SJCRH30 (cell line): ENCODE measurements at regions not wholly inside any gene's neighbourhood (a gene's known extent, or its start where the extent isn't known, plus 50 kb on each side); places are given as distances from the start of the nearest gene placed in this dataset.

ENCODE experiments used
- DNase-seq, 2 experiments: peaks; one replicate each; pipeline ENCODE4 v3.0.0-alpha.2; 2015 to 2020
- H3K27ac ChIP-seq: fragments of 250-450 bp; sonication (Bioruptor Pico); 2 replicates; pipeline ENCODE4 v1.5.1; 2020; ENCODE audit warnings: mild to moderate bottlenecking, moderate library complexity
- H3K27me3 ChIP-seq: fragments of 250-450 bp; sonication (Bioruptor Pico); 2 replicates; pipeline ENCODE4 v1.5.1; 2020; ENCODE audit warnings: mild to moderate bottlenecking, moderate library complexity
- H3K36me3 ChIP-seq: fragments of 250-450 bp; sonication (Bioruptor Pico); 2 replicates; pipeline ENCODE4 v1.5.1; 2020; ENCODE audit warnings: mild to moderate bottlenecking, moderate library complexity
- H3K4me1 ChIP-seq: fragments of 250-450 bp; sonication (Bioruptor Pico); 2 replicates; pipeline ENCODE4 v1.5.1; 2020; ENCODE audit warnings: mild to moderate bottlenecking, moderate library complexity
- H3K4me3 ChIP-seq: fragments of 250-450 bp; sonication (Bioruptor Pico); 2 replicates; pipeline ENCODE4 v1.5.1; 2020; ENCODE audit warnings: mild to moderate bottlenecking, moderate library complexity
- H3K9me3 ChIP-seq: fragments of 250-450 bp; sonication (Bioruptor Pico); replicated peaks from 2 replicates; pipeline ENCODE4 v1.5.1; 2020; ENCODE audit warnings: mild to moderate bottlenecking, moderate library complexity

DNA sequence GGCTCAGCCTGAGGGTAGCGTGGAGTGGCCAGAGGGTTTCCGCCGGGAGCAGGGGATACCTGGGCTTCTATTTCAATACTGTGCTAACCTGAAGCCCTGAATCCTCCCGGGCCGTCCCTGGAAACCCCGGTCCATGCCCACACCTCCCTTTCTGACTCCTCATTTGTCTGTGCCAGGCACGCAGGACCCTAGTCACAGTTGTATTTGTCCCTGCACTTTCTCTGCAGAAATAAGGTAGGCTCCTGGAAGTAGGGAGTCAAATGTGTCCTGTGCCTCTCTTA lies 418.8 kb upstream of the HS6ST1 start:
- Histone ChIP-seq H3K9me3 (no peaks in the 10 kb centered on the region), H3K27me3 (no peaks in the 10 kb centered on the region), H3K4me3 (no peak overlapping the region), H3K27ac (no peak overlapping the region), H3K4me1 (peaks cover 2% of the 10 kb centered on the region; the same call in 1 of the 2 replicates), H3K36me3 (no peaks in the 10 kb centered on the region)
- no peak for DNase-seq

DNA sequence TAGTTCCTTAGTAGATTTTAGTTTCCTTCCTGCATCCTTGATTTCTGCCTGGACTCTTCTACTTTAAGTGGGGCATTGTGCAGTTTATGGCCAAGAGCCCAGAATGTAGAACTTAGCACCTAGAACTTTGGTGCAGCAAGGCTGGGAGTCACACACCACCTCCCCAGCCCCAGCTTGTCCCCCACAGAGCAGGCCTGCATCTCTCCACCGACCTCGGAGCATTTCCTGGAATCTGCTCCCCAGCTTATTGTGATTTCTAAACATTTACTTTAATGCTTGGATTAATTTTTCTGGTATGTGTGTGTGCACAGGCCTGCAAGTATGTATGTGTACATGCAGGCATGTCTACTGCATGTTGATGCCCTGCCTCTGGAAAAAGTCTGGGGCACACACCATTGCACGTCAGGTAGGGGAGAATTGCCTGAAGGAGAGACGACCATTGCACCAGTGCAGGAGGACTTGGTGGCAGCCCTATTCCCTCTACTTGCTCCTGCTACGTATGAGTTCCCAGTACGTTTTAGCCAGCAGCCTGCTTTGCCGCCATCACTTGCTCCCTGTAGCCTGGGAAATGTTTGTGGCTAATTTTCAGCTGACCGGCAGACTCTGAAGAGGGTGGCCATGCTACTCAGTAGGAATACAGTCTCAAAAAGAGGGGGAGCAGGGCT lies 419.9 kb upstream of the HS6ST1 start:
- H3K27ac ChIP-seq = no peak overlapping the region
- DNase-seq = no peak
- peaks cover 5% of the 10 kb centered on the region; the same call in 1 of the 2 replicates for H3K4me1 ChIP-seq
- no peak overlapping the region for H3K4me3 ChIP-seq
- no peaks in the 10 kb centered on the region for H3K36me3 ChIP-seq
- no peaks in the 10 kb centered on the region for H3K27me3 ChIP-seq
- H3K9me3 ChIP-seq = no peaks in the 10 kb centered on the region

DNA sequence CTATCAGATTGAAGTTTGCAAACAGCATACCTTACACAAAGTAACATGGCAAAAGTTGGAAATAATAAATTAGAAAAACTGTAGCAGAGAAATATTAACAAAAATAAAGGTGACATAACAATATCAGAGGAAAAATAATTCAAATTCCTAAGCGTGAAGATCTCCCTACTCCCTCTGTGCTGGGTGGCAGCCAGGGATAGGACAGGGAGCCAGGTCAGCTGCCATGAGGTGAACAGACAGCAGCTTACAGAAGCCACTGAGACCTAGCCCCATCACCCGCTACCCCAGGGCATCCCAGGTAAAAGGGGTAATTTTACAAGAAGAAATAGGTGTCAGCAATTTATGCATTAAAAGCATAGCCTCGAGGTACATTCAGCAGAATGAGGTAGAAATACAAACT lies 423.8 kb upstream of the HS6ST1 start:
- Histone ChIP-seq H3K27me3 (no peaks in the 10 kb centered on the region), H3K4me1 (peaks cover 31% of the 10 kb centered on the region), H3K9me3 (peaks cover 5% of the 10 kb centered on the region; the same call in 1 of the 2 replicates), H3K4me3 (no peak overlapping the region), H3K36me3 (no peaks in the 10 kb centered on the region), H3K27ac (no peak overlapping the region)
- no peak for DNase-seq

DNA sequence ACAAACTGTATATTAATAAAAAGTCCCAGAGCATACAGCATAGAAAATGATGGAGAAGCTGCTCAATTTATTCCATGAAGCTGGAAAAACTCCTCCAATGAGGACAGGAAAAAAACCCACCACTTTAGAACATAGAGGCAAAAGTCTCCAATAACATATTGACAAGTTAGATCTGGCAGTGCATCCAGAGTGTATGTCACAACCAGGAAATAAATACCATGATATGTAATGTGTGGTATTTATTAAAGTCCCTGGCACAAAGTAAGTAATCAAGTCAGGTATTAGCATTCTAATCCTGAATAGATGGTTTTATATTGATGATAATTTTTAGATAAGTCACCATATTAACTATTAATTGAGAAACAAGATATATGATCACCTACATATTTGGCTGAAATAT lies 427.3 kb upstream of the HS6ST1 start:
- Histone ChIP-seq H3K4me3 (peak overlapping the region; percentile 21), H3K27me3 (no peaks in the 10 kb centered on the region), H3K9me3 (peaks cover 5% of the 10 kb centered on the region; the same call in 1 of the 2 replicates), H3K36me3 (no peaks in the 10 kb centered on the region), H3K27ac (peak overlapping the region; percentile 73), H3K4me1 (peaks cover 33% of the 10 kb centered on the region)
- peak in 1 of 2 experiments; percentile 18 for DNase-seq

DNA sequence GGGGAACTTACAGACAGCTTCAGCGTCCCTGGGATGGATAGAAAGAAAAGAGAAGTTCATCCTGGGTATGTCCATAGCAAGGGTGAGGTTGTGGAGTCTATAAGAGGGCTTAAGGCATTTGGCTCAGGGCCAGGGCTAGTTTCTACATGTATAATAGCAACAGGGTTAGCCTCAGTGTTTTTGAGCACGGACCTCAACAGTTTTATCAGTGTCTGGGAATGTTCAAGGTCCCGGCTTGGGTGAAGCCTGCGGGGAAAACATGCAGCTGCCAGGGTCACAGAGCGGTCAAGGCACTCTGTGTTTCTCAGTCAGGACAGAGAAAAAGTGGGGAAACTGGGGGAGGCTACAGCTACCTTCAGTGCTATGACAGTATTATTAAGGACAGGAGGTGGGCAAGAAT lies 427.7 kb upstream of the HS6ST1 start:
- Histone ChIP-seq H3K27ac (peak overlapping the region; percentile 73), H3K4me1 (peaks cover 33% of the 10 kb centered on the region), H3K4me3 (peak overlapping the region; percentile 21), H3K27me3 (no peaks in the 10 kb centered on the region), H3K9me3 (peaks cover 5% of the 10 kb centered on the region; the same call in 1 of the 2 replicates), H3K36me3 (no peaks in the 10 kb centered on the region)
- DNase-seq = peak; percentile 96 to 98

DNA sequence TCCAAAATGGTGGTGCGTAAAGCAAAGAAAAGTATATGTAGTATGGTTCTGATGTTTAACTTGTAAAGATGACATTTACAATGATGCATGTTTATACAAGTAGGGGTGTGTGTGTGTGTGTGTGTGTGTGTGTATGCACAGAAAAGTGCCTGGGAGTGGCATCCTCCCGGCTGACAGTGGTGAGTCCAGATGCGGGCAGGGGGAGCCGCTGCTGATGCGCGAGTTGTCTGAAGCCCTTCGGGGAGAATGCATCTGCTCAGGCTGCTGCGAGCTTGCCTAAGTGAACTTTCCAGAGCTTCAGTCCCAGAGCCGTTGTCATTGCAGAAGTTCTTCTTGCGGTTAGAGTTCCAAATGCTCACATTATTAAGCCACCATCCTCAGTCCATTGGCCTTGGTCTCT lies 429.7 kb upstream of the HS6ST1 start:
- Histone ChIP-seq H3K27ac (no peak overlapping the region), H3K27me3 (no peaks in the 10 kb centered on the region), H3K9me3 (peaks cover 5% of the 10 kb centered on the region; the same call in 1 of the 2 replicates), H3K4me3 (no peak overlapping the region), H3K36me3 (no peaks in the 10 kb centered on the region), H3K4me1 (peaks cover 27% of the 10 kb centered on the region)
- DNase-seq = no peak

DNA sequence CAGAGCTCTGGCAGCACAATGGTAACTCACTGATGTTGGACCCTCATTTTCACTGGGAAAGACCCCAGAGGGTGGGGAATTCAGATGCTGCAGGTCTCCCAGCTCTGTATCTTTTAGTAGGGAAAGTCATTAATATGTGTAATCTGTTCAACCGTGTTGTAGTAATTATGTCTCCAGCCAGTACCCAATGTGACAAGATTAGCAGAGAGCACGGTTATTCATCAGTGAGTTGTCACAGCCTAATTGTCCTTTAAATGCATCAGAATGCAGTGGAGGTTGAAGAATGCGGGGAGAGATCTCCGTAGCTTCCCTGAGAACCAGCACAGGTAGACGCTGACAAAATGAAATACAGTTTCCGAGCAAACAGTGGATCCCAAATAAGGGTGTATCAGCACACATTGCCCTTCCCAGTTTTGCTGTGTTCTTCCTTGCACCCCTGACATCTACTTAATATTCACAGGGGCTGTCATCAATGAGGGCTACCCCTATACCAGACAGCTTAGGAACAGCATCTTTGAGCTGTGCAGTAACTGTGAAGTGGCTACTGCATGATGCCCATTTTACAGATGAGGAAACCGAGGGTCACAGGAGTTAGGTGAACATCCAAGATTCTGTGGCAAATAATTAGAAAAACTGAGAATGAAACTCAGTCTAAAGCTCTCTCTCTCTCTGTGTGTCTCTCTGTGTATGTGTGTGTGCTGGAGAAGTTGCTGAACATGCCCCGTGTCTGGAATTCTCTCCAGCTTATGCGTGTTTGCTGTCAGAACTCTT lies 430.4 kb upstream of the HS6ST1 start:
- Histone ChIP-seq H3K27ac (no peak overlapping the region), H3K4me3 (no peak overlapping the region), H3K9me3 (peaks cover 5% of the 10 kb centered on the region; the same call in 1 of the 2 replicates), H3K4me1 (peaks cover 31% of the 10 kb centered on the region), H3K36me3 (no peaks in the 10 kb centered on the region), H3K27me3 (no peaks in the 10 kb centered on the region)
- no peak for DNase-seq

DNA sequence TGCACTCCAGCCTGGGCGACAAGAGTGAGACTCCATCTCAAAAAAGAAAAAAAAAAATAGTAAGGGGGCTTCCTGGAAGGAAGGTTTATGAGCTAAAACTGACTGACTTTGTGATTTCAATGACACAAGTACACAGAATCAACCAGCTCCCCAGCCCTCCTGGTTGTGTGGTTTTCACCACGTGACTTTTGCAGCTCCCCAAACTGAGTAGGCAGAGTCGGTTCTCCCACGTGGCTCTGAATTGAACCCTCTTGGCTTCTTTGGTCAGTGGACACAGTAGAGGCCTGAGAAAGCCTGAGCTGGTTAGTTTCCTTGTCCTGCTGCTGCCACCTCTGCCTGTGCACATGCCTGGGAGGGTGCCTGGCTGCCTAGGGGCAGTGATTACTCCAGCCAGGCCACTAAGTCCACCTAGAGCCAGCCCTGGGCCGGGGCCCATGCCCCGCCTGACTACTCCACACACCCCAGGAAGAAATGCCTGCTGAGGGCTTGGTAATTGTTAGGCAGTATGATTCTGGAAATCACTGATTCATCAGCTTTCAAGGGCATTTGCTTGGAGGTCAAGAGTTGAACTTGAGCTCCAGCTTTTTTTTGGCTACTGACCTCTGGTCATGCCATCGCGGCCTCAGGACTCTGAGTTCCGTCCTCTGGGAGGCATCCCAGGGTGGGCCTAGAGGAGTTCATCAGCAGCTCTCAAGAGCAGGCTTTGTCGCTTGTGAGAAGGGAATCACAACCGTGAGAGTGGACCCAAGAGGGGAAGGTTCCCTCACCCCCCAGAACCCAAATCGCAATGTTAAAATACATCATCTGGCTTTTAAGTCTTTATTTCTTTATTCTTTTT lies 431.9 kb upstream of the HS6ST1 start:
- Histone ChIP-seq H3K36me3 (no peaks in the 10 kb centered on the region), H3K4me3 (no peak overlapping the region), H3K27ac (no peak overlapping the region), H3K27me3 (no peaks in the 10 kb centered on the region), H3K9me3 (no peaks in the 10 kb centered on the region; the same call in 1 of the 2 replicates), H3K4me1 (peaks cover 29% of the 10 kb centered on the region)
- no peak for DNase-seq

DNA sequence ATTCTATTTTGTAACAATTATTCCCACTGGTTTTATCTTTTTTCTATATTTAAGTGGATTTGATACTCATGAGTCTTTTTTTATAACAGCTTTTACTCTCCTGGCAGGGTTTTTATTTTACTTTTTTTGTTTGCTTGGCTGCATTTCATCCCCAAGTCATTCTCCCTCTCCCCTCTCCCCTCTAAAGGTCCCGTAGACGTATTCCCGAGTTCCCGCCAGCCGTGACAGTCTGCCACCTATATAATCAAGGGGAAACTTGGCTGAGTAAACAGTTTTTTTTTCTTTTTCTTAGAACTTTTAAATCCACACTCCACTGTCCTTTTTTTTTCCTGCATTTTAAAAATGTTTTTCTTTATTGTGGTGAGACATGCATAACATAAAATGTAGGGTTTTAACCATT lies 433.1 kb upstream of the HS6ST1 start:
- peaks cover 20% of the 10 kb centered on the region for H3K4me1 ChIP-seq
- no peaks in the 10 kb centered on the region for H3K36me3 ChIP-seq
- H3K27me3 ChIP-seq = no peaks in the 10 kb centered on the region
- DNase-seq = no peak
- H3K9me3 ChIP-seq = no peaks in the 10 kb centered on the region; the same call in 1 of the 2 replicates
- H3K27ac ChIP-seq = no peak overlapping the region
- no peak overlapping the region for H3K4me3 ChIP-seq

DNA sequence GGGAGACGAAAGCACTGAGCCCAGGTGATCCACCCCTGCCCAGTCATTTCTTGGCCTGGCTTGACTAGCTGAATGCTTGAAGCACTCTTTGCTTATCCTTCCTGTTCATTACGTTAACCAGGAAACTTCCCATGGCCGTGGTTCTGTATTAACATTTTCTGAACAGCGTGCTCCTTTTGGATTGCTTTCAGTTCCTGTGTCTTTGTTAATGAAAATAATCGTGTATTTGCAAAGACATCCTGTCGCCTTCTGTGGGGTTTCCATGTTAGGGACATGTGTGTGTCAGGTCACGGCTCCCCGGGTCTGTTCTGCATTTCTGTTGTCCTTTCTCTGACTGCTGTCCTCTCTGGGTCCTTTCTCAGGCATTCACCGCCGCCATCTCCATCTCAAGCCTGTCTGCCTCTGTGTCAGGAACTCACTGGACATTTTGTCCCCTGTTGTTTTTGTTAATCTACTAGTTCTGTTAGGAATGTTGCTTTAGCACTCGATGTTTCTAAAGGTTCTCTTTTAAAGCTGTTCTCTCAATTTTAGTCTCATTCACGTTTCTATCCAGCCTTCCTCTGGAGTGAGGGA lies 434.1 kb upstream of the HS6ST1 start:
- Histone ChIP-seq H3K9me3 (no peaks in the 10 kb centered on the region), H3K36me3 (no peaks in the 10 kb centered on the region), H3K4me3 (no peak overlapping the region), H3K4me1 (peaks cover 11% of the 10 kb centered on the region), H3K27me3 (no peaks in the 10 kb centered on the region), H3K27ac (no peak overlapping the region)
- DNase-seq = no peak

DNA sequence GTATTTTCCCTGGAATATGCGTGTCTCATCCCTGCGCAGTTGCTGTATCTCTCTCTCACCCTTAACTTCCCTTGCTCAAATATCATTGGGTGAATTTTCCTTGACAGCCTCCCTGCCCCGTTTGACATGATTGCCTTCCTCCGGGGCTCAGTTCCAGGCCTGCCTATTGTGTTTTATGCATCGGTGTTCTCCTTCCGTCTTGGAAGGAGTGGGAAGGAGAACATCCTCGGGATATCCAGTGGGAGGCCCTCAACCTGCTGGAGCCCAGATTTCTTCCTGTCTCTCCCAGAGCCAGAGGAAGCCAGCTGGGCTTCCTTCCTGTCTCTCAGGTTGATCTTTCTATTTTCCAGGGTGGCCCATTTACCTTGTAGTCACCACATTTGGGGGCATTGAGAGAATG lies 434.7 kb upstream of the HS6ST1 start:
- Histone ChIP-seq H3K4me1 (peaks cover 11% of the 10 kb centered on the region), H3K27me3 (no peaks in the 10 kb centered on the region), H3K36me3 (no peaks in the 10 kb centered on the region), H3K27ac (no peak overlapping the region), H3K4me3 (no peak overlapping the region), H3K9me3 (no peaks in the 10 kb centered on the region)
- no peak for DNase-seq

DNA sequence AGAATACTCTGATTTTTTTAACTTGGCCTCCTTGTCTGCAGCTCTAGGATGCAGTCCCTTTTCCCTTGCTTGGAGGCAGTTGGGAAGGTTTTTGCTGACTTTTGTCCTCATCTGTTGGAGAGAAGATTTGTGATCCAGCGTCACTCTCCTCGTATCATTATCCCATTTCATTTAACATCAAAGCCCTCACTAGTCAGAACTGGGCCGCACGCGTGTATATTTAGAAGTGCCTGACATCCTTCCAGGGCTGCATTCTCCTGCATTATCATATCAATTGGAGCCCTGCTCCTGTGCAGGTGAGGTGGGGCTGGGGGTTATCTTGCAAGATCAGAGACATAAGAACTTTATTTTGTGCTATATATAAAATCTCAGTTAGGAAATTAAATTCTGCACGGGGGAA lies 435.1 kb upstream of the HS6ST1 start:
- Histone ChIP-seq H3K36me3 (no peaks in the 10 kb centered on the region), H3K27me3 (no peaks in the 10 kb centered on the region), H3K4me3 (no peak overlapping the region), H3K27ac (no peak overlapping the region), H3K9me3 (no peaks in the 10 kb centered on the region), H3K4me1 (peaks cover 11% of the 10 kb centered on the region)
- no peak for DNase-seq

DNA sequence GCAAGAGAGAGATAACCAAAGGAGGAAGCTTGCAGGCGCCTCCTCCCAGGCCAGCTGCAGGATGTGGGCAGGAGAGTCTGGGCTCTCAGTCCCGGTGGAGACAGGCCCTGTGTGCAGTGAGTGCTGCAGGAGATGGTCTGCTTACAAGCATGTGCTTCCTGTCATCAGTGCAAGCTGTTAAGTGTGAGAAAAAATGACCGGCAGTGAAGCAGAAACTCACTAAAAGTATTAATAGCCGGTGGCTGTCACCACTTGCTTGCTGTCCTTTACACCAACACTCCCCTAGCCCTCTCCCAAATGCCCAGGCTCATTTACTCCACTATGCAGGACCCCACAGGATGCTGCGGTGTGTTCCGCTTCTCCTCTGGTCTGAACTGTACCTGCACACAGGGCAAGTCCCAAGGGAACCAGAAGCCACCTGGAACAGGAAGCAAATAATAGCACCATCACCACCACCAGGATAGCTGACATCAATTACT lies 435.6 kb upstream of the HS6ST1 start:
- no peaks in the 10 kb centered on the region for H3K36me3 ChIP-seq
- no peak overlapping the region for H3K27ac ChIP-seq

DNA sequence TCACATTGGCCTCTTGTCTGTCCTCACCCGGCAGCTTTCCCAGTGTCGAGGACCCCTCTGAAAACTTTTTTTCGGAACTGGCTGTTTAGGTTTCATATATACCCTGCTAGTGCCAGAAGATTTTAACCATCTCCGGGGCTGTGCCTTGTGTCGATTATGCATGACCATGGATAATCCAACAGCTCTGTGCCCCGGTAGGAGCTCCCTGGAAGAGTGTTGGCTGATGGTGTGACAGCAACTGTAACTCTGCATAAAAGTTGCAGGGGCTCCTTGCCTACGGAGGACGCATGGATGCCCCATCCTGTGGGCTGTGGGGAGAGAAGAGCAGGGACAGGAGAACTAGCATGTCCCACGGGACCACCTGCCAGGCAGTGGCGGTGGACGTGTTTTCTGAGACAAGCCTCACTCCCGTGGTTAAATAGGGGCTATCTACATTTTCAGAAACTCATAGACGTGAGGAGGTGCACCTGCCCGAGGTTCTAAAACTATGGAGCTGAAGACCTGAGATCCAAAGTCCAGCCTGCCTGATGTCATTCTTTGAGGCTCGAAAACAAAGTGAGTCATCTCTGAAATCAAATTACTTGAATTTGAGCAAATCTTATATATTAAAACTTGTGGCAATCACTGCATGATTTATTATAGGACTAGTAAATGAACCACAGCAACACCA lies 437.2 kb upstream of the HS6ST1 start:
- no peaks in the 10 kb centered on the region for H3K27me3 ChIP-seq

More for the DNA sequence above, 435.6 kb upstream of the HS6ST1 start:
- Histone ChIP-seq H3K4me3 (no peak overlapping the region), H3K27me3 (no peaks in the 10 kb centered on the region), H3K9me3 (no peaks in the 10 kb centered on the region), H3K4me1 (peaks cover 11% of the 10 kb centered on the region)
- DNase-seq = peak; percentile 70 to 73

More for the DNA sequence above, 437.2 kb upstream of the HS6ST1 start:
- no peaks in the 10 kb centered on the region for H3K9me3 ChIP-seq
- H3K4me1 ChIP-seq = peaks cover 11% of the 10 kb centered on the region
- DNase-seq = no peak
- H3K27ac ChIP-seq = no peak overlapping the region
- no peaks in the 10 kb centered on the region for H3K36me3 ChIP-seq
- H3K4me3 ChIP-seq = no peak overlapping the region
